Activated CD4-positive, alpha-beta T cell treated with anti-CD3 and anti-CD28 coated beads, Interleukin-2, Interleukin-4, amounts not matched to agents 100 ng/mL and 50 ng/mL, durations not matched to agents 16 hours and 8 hours (primary cell): ENCODE measurements at regions not wholly inside any gene's neighbourhood (a gene's known extent, or its start where the extent isn't known, plus 50 kb on each side); places are given as distances from the start of the nearest gene placed in this dataset.

Experiments used
- DNase-seq: peaks from one replicate; pipeline ENCODE4 v3.0.0-alpha.2; 2020; ENCODE audit warnings: low spot score

- no peak for DNase-seq
These were observed 68.5 kb upstream of the TOP1 start for GRCh38 chr20:40960101-40960500.

- DNase-seq = no peak
These were observed 68.1 kb upstream of the TOP1 start for GRCh38 chr20:40960521-40960956.

- DNase-seq = no peak
These were observed 67.4 kb upstream of the TOP1 start for GRCh38 chr20:40961176-40961575.

GRCh38 chr20:40961686-40962640 lies 66.7 kb upstream of the TOP1 start:
- peak; percentile 61 for DNase-seq

GRCh38 chr20:40962733-40963504 lies 65.7 kb upstream of the TOP1 start:
- peak; percentile 80 for DNase-seq

GRCh38 chr20:40963505-40963845 lies 65.1 kb upstream of the TOP1 start:
- DNase-seq = no peak

- DNase-seq = no peak
These were observed 63.0 kb upstream of the TOP1 start for GRCh38 chr20:40965671-40966070.

- no peak for DNase-seq
These were observed 62.5 kb upstream of the TOP1 start for GRCh38 chr20:40966103-40966502.

- DNase-seq = no peak
These were observed 62.0 kb upstream of the TOP1 start for GRCh38 chr20:40966516-40967185.

GRCh38 chr20:40967700-40968099 lies 60.9 kb upstream of the TOP1 start:
- DNase-seq = no peak

- DNase-seq = peak; percentile 86
These were observed 59.6 kb upstream of the TOP1 start for GRCh38 chr20:40968816-40969562.

- DNase-seq = no peak
These were observed 58.4 kb upstream of the TOP1 start for GRCh38 chr20:40970218-40970617.

GRCh38 chr20:40977218-40977617 lies 51.4 kb upstream of the TOP1 start:
- DNase-seq = no peak

GRCh38 chr20:40978761-40979160 lies 49.9 kb upstream of the TOP1 start:
- DNase-seq = no peak
